ENCODE measurements at regions not wholly inside any gene's neighbourhood (a gene's known extent, or its start where the extent isn't known, plus 50 kb on each side); places are given as distances from the start of the nearest gene placed in this dataset.

GRCh38 chr1:82707681-82708080, 906.9 kb downstream of the ADGRL2 start:
- TF ChIP-seq CTCF (IDR thresholded peaks at IDR 0.05) (no peak), POLR2A (IDR thresholded peaks at IDR 0.05) (no peak)
